Hepatocyte (in vitro differentiated cells): ENCODE measurements at regions not wholly inside any gene's neighbourhood (a gene's known extent, or its start where the extent isn't known, plus 50 kb on each side); places are given as distances from the start of the nearest gene placed in this dataset.
"Not testable (repeated sequence)": the region's sequence is repeated elsewhere in the genome, so short reads cannot be mapped to it uniquely, and the experiment has no call there.

ENCODE experiments used
- EZH2 ChIP-seq: fragments of 200-600 bp; sonication (generic); IDR thresholded peaks from 2 replicates; pipeline ENCODE4 v1.6.1; 2016; ENCODE audit warnings: antibody characterized with exemption, mild to moderate bottlenecking, borderline replicate concordance
- TF ChIP-seq, protein P1 (sequence below): fragments of 200-600 bp; sonication (generic); IDR thresholded peaks from 2 replicates; pipeline ENCODE4 v1.5.1; 2016; ENCODE audit warnings: antibody characterized with exemption, mild to moderate bottlenecking; ENCODE audit not compliant: poor library complexity

- TF ChIP-seq, protein P1, sequence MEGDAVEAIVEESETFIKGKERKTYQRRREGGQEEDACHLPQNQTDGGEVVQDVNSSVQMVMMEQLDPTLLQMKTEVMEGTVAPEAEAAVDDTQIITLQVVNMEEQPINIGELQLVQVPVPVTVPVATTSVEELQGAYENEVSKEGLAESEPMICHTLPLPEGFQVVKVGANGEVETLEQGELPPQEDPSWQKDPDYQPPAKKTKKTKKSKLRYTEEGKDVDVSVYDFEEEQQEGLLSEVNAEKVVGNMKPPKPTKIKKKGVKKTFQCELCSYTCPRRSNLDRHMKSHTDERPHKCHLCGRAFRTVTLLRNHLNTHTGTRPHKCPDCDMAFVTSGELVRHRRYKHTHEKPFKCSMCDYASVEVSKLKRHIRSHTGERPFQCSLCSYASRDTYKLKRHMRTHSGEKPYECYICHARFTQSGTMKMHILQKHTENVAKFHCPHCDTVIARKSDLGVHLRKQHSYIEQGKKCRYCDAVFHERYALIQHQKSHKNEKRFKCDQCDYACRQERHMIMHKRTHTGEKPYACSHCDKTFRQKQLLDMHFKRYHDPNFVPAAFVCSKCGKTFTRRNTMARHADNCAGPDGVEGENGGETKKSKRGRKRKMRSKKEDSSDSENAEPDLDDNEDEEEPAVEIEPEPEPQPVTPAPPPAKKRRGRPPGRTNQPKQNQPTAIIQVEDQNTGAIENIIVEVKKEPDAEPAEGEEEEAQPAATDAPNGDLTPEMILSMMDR, result not testable (repeated sequence)
- TF ChIP-seq EZH2, result not testable (repeated sequence)
These were observed 133.2 kb downstream of the KCNJ12 start for GRCh38 chr17:21509356-21509755.
